ENCODE measurements at regions not wholly inside any gene's neighbourhood (a gene's known extent, or its start where the extent isn't known, plus 50 kb on each side); places are given as distances from the start of the nearest gene placed in this dataset.

DNA sequence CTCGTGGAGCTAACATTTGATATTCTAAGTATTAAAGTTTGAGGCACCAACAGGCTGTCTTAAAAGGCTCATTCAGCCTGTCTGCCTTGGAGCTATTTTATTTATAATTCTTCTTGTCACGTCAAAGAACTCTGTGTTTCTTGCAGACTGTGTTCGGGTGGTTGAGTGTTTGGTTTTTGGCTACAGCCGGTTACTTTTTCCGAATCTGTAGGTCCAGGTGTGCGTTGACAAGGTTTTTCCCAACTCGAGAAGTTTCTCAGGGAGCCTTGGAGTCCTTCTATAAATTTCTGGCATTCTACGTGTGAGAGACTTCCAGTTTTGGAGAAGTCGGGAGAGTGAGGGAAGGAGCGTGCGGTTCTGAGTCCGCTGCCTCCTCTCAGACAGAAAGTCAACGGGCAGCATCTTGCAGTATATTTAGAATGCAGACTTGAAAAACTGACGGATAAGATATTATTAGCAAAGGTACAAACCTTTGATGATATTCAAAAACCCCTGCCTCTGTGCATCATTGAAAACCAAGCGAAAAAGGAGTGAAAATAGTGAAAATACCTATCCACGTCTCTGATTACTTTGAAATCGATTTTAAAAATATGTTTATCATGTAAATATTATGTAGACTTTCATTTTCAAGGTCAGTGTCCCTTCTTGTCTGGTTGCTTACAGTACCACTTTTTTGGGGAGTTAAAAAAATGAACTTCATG is 85.2 kb upstream of the PPARA start:
- no peak for TF ChIP-seq EZH2 (IDR thresholded peaks at IDR 0.05; ENCODE audit: low read depth)
- TF ChIP-seq, protein P1, sequence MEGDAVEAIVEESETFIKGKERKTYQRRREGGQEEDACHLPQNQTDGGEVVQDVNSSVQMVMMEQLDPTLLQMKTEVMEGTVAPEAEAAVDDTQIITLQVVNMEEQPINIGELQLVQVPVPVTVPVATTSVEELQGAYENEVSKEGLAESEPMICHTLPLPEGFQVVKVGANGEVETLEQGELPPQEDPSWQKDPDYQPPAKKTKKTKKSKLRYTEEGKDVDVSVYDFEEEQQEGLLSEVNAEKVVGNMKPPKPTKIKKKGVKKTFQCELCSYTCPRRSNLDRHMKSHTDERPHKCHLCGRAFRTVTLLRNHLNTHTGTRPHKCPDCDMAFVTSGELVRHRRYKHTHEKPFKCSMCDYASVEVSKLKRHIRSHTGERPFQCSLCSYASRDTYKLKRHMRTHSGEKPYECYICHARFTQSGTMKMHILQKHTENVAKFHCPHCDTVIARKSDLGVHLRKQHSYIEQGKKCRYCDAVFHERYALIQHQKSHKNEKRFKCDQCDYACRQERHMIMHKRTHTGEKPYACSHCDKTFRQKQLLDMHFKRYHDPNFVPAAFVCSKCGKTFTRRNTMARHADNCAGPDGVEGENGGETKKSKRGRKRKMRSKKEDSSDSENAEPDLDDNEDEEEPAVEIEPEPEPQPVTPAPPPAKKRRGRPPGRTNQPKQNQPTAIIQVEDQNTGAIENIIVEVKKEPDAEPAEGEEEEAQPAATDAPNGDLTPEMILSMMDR (conservative IDR thresholded peaks at IDR 0.05), result no peak
- no peak overlapping the region for H3K27ac ChIP-seq
- H3K36me3 ChIP-seq (ENCODE audit: low read depth), result no peaks in the 10 kb centered on the region
- H3K4me2 ChIP-seq, result no peak overlapping the region
- no TSS peak for BruUV-seq (replicated peaks)
- peaks cover 42% of the 10 kb centered on the region for H3K79me2 ChIP-seq (ENCODE audit: low read depth)
- no peaks in the 10 kb centered on the region for H3K9me3 ChIP-seq (ENCODE audit: insufficient read depth, low read depth)
- no peaks in the 10 kb centered on the region for H3K9me2 ChIP-seq (ENCODE audit: insufficient read depth)
- ChIA-PET CTCF (no interaction called here), POLR2A (ENCODE audit: unreplicated experiment) (no interaction called here)
- no peak overlapping the region for H3K4me3 ChIP-seq
- no peaks in the 10 kb centered on the region for H3K27me3 ChIP-seq (ENCODE audit: insufficient read depth, low read depth)
- no peaks in the 10 kb centered on the region for H4K20me1 ChIP-seq (ENCODE audit: insufficient read depth)
- DNase-seq, result no peak
- intact Hi-C loops (cut with micrococcal nuclease; ENCODE audit: unreplicated experiment), result no loop called here
- no peak overlapping the region for H2AFZ ChIP-seq
- peaks cover 33% of the 10 kb centered on the region for H3F3A ChIP-seq (ENCODE audit: insufficient read depth, low read depth)
- H3K4me1 ChIP-seq (replicated peaks; ENCODE audit: insufficient read depth), result peaks cover 19% of the 10 kb centered on the region

DNA sequence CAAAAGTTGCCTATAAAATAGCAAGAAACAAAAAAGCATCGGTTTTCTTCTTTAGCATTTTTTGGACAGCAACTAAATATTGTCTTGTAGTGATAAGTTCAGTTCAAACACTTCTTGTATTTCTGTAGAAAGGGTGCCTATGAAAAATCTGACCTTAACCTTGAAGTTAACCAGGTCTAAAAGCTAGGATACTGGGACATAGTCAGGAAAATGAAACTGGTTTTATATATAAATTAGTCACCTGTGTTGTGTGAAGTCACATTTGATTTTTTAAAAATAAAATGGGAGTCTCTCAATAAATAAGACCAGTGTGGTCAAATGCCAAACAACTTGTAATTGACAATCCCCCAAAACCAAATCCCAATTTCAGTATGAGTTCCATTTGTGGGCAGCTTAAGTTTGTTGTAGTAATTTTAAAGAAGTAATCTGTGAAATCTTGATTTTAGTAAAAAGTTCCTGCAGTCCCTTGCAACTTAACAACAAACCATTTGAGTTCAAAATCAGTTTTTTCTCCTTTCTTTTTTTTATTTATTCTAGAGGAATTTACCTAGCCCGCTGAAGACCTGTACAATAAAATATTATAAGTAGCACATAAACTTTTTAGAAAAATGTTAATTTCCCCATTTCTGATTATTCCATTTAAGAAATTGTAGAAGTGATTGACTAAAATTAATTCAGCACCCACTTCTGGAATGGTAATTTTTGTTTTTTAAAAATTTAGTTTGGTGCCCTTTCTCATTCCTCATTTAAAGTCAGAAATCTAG is 84.5 kb upstream of the PPARA start:
- no peak overlapping the region for H2AFZ ChIP-seq
- no peaks in the 10 kb centered on the region for H4K20me1 ChIP-seq (ENCODE audit: insufficient read depth)
- H3K27me3 ChIP-seq (ENCODE audit: insufficient read depth, low read depth), result no peaks in the 10 kb centered on the region
- H3K4me2 ChIP-seq, result no peak overlapping the region
- H3K79me2 ChIP-seq (ENCODE audit: low read depth), result peaks cover 47% of the 10 kb centered on the region
- H3K9me3 ChIP-seq (ENCODE audit: insufficient read depth, low read depth), result no peaks in the 10 kb centered on the region
- no peaks in the 10 kb centered on the region for H3K9me2 ChIP-seq (ENCODE audit: insufficient read depth)
- H3K4me1 ChIP-seq (replicated peaks; ENCODE audit: insufficient read depth), result peaks cover 19% of the 10 kb centered on the region
- DNase-seq, result no peak
- intact Hi-C loops (cut with micrococcal nuclease; ENCODE audit: unreplicated experiment), result no loop called here
- H3F3A ChIP-seq (ENCODE audit: insufficient read depth, low read depth), result peaks cover 39% of the 10 kb centered on the region
- no TSS peak for BruUV-seq (replicated peaks)
- H3K4me3 ChIP-seq, result no peak overlapping the region
- H3K36me3 ChIP-seq (ENCODE audit: low read depth), result no peaks in the 10 kb centered on the region
- CTCF ChIA-PET, result no interaction called here
- H3K27ac ChIP-seq, result no peak overlapping the region
- POLR2A ChIA-PET (ENCODE audit: unreplicated experiment), result no interaction called here
- no peak for TF ChIP-seq EZH2 (IDR thresholded peaks at IDR 0.05; ENCODE audit: low read depth)
- TF ChIP-seq, protein P1 (conservative IDR thresholded peaks at IDR 0.05), result no peak

DNA sequence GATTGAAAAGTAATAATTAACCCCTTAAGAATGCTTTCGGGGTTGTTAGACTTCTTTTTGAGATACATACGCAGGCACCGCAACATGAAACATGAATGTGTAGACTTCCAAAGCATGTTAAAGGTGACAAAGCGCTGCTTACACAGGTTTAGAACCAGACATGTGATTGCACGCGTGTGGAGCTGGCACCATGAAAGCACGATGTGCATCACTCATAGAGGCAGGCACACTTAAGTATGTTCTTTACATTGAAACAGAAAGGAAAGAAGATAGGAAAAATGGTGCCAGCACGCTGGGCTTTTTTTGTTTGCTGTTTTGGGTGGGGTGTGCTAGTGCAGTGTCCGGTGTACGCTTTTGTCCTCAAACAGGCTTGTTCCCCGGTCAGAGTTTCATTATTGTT is 83.6 kb upstream of the PPARA start:
- ChIA-PET POLR2A (ENCODE audit: unreplicated experiment) (interaction anchor here (0.7 kb wide), 1 partner anchor 12 kb away, joined by 5 read pairs; no protein-coding TSS in a partner anchor), CTCF (no interaction called here)
- TF ChIP-seq, protein P1 (conservative IDR thresholded peaks at IDR 0.05), result no peak
- no peak for TF ChIP-seq EZH2 (IDR thresholded peaks at IDR 0.05; ENCODE audit: low read depth)
- DNase-seq, result no peak
- H3K79me2 ChIP-seq (ENCODE audit: low read depth), result peaks cover 47% of the 10 kb centered on the region
- 0 out of 2 replicates have a peak overlapping the region, but pooled peaks have one; percentile 3 for H3K27ac ChIP-seq
- intact Hi-C loops (cut with micrococcal nuclease; ENCODE audit: unreplicated experiment), result no loop called here
- BruUV-seq (replicated peaks), result no TSS peak
- no peaks in the 10 kb centered on the region for H3K27me3 ChIP-seq (ENCODE audit: insufficient read depth, low read depth)
- no peak overlapping the region for H3K4me2 ChIP-seq
- H4K20me1 ChIP-seq (ENCODE audit: insufficient read depth), result no peaks in the 10 kb centered on the region
- H3K4me3 ChIP-seq, result no peak overlapping the region
- no peaks in the 10 kb centered on the region for H3K9me2 ChIP-seq (ENCODE audit: insufficient read depth)
- H3K36me3 ChIP-seq (ENCODE audit: low read depth), result no peaks in the 10 kb centered on the region
- peaks cover 19% of the 10 kb centered on the region for H3K4me1 ChIP-seq (replicated peaks; ENCODE audit: insufficient read depth)
- no peaks in the 10 kb centered on the region for H3K9me3 ChIP-seq (ENCODE audit: insufficient read depth, low read depth)
- H3F3A ChIP-seq (ENCODE audit: insufficient read depth, low read depth), result peaks cover 39% of the 10 kb centered on the region
- no peak overlapping the region for H2AFZ ChIP-seq
